ENCODE measurements at regions not wholly inside any gene's neighbourhood (a gene's known extent, or its start where the extent isn't known, plus 50 kb on each side); places are given as distances from the start of the nearest gene placed in this dataset.

- no peak for TF ChIP-seq CTCF (conservative IDR thresholded peaks at IDR 0.05; ENCODE audit: low read depth, low read length)
- no peak for DNase-seq (ENCODE audit: low read depth)
Measured at GRCh38 chr1:157364612-157365011, 187.7 kb downstream of the FCRL5 start.

GRCh38 chr1:157363660-157364140, 188.6 kb downstream of the FCRL5 start:
- TF ChIP-seq CTCF (conservative IDR thresholded peaks at IDR 0.05; ENCODE audit: low read depth, low read length), result peak; percentile 82
- no peak overlapping the region for H3K4me3 ChIP-seq (ENCODE audit: low read depth, low read length)
- DNase-seq (ENCODE audit: low read depth), result no peak

More at GRCh38 chr1:157364612-157365011, 187.7 kb downstream of the FCRL5 start:
- no peak overlapping the region for H3K4me3 ChIP-seq (ENCODE audit: low read depth, low read length)

- DNase-seq (ENCODE audit: low read depth), result no peak
- TF ChIP-seq CTCF (conservative IDR thresholded peaks at IDR 0.05; ENCODE audit: low read depth, low read length), result no peak
- no peak overlapping the region for H3K4me3 ChIP-seq (ENCODE audit: low read depth, low read length)
Measured at GRCh38 chr1:157360023-157360390, 192.3 kb downstream of the FCRL5 start.

GRCh38 chr1:157359314-157360022, 192.8 kb downstream of the FCRL5 start:
- TF ChIP-seq CTCF (conservative IDR thresholded peaks at IDR 0.05; ENCODE audit: low read depth, low read length), result no peak
- no peak for DNase-seq (ENCODE audit: low read depth)
- H3K4me3 ChIP-seq (ENCODE audit: low read depth, low read length), result no peak overlapping the region

GRCh38 chr1:157357111-157357510, 195.2 kb downstream of the FCRL5 start:
- TF ChIP-seq CTCF (conservative IDR thresholded peaks at IDR 0.05; ENCODE audit: low read depth, low read length), result no peak
- no peak for DNase-seq (ENCODE audit: low read depth)
- H3K4me3 ChIP-seq (ENCODE audit: low read depth, low read length), result no peak overlapping the region

- no peak for TF ChIP-seq CTCF (conservative IDR thresholded peaks at IDR 0.05; ENCODE audit: low read depth, low read length)
- DNase-seq (ENCODE audit: low read depth), result no peak
- no peak overlapping the region for H3K4me3 ChIP-seq (ENCODE audit: low read depth, low read length)
Measured at GRCh38 chr1:157356601-157357000, 195.7 kb downstream of the FCRL5 start.

- no peak overlapping the region for H3K4me3 ChIP-seq (ENCODE audit: low read depth, low read length)
- no peak for TF ChIP-seq CTCF (conservative IDR thresholded peaks at IDR 0.05; ENCODE audit: low read depth, low read length)
- DNase-seq (ENCODE audit: low read depth), result no peak
Measured at GRCh38 chr1:157353546-157353945, 198.8 kb downstream of the FCRL5 start.
